ENCODE measurements at regions not wholly inside any gene's neighbourhood (a gene's known extent, or its start where the extent isn't known, plus 50 kb on each side); places are given as distances from the start of the nearest gene placed in this dataset.

DNA sequence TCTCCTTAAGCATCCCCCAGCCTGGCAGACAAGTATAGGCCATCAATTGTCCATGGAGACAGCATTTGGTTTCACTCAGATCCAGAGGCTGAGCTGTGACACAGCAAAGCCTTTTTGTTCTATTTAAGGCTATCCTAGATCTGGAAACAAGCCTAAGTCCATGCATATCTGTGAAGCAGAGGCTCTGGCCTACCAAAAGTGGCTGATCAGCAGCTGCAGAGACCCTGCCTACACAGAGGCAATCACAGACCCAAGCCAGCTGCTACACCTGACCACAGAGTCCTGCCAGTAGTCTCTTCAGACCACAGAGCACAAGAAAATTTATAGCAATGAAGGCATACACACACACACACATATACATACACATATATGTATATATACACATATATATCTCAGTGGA lies 501.7 kb upstream of the ARPP21 start:
- TF ChIP-seq POLR2A (IDR thresholded peaks at IDR 0.05; ENCODE audit: low read depth, low read length) (no peak), POLR2AphosphoS5 (IDR thresholded peaks at IDR 0.05; ENCODE audit: low read depth, low read length) (no peak)

All from GM12892 (cell line).